Fibroblast of the aortic adventitia (primary cell): ENCODE measurements at regions not wholly inside any gene's neighbourhood (a gene's known extent, or its start where the extent isn't known, plus 50 kb on each side); places are given as distances from the start of the nearest gene placed in this dataset.

Experiments
- DNase-seq: peaks from one replicate; pipeline ENCODE4 v3.0.0-alpha.2; 2010; ENCODE audit warnings: low read depth
- H3K4me3 ChIP-seq: 2 replicates; pipeline ENCODE4 v1.5.1; 2011; ENCODE audit warnings: low read depth, mild to moderate bottlenecking, control low read depth, low read length, moderate library complexity
- CTCF ChIP-seq: IDR thresholded peaks from 2 replicates; pipeline ENCODE4 v1.5.1; 2011; ENCODE audit warnings: mild to moderate bottlenecking, low read length, control low read depth, inconsistent platforms; ENCODE audit not compliant: insufficient read depth

- no peak for DNase-seq
- no peak overlapping the region for H3K4me3 ChIP-seq
- no peak for TF ChIP-seq CTCF
Measured at GRCh38 chr12:75844049-75844770, 187.4 kb downstream of the PHLDA1 start.

GRCh38 chr12:75842090-75842489 lies 189.5 kb downstream of the PHLDA1 start:
- H3K4me3 ChIP-seq: no peak overlapping the region
- no peak for TF ChIP-seq CTCF
- DNase-seq: no peak

GRCh38 chr12:75840994-75841355 lies 190.6 kb downstream of the PHLDA1 start:
- no peak for TF ChIP-seq CTCF
- H3K4me3 ChIP-seq: no peak overlapping the region
- DNase-seq: no peak

GRCh38 chr12:75838309-75838708 lies 193.3 kb downstream of the PHLDA1 start:
- DNase-seq: no peak
- TF ChIP-seq CTCF: no peak
- no peak overlapping the region for H3K4me3 ChIP-seq

GRCh38 chr12:75837700-75838099 lies 193.9 kb downstream of the PHLDA1 start:
- no peak overlapping the region for H3K4me3 ChIP-seq
- TF ChIP-seq CTCF: no peak
- DNase-seq: no peak

- no peak for DNase-seq
- no peak for TF ChIP-seq CTCF
- no peak overlapping the region for H3K4me3 ChIP-seq
Measured at GRCh38 chr12:75836533-75836932, 195.0 kb downstream of the PHLDA1 start.

- DNase-seq: no peak
- H3K4me3 ChIP-seq: no peak overlapping the region
- TF ChIP-seq CTCF: no peak
Measured at GRCh38 chr12:75834591-75834990, 197.0 kb downstream of the PHLDA1 start.
